ENCODE measurements at regions not wholly inside any gene's neighbourhood (a gene's known extent, or its start where the extent isn't known, plus 50 kb on each side); places are given as distances from the start of the nearest gene placed in this dataset.

DNA sequence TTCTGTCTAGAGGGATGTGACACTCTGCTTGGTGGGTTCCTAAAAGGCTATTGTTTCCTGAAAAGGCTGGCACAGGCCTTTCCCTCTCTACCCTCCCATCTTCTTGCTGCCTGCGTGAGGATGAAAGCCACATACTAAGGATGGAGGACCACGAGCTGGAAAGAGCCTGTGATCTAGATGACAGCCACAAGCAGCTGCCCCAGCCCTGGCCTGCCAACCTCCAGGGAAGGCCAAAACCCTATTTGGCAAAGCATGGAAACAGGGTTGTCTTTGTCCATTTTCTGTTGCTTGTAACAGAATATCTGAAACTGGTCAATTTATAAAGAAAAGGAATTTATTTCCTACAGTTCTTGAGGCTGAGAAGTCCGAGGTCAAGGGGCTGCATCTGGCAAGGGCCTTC lies 144.5 kb downstream of the FBLN2 start:
- TF ChIP-seq, protein P1, sequence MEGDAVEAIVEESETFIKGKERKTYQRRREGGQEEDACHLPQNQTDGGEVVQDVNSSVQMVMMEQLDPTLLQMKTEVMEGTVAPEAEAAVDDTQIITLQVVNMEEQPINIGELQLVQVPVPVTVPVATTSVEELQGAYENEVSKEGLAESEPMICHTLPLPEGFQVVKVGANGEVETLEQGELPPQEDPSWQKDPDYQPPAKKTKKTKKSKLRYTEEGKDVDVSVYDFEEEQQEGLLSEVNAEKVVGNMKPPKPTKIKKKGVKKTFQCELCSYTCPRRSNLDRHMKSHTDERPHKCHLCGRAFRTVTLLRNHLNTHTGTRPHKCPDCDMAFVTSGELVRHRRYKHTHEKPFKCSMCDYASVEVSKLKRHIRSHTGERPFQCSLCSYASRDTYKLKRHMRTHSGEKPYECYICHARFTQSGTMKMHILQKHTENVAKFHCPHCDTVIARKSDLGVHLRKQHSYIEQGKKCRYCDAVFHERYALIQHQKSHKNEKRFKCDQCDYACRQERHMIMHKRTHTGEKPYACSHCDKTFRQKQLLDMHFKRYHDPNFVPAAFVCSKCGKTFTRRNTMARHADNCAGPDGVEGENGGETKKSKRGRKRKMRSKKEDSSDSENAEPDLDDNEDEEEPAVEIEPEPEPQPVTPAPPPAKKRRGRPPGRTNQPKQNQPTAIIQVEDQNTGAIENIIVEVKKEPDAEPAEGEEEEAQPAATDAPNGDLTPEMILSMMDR (IDR thresholded peaks at IDR 0.05): no peak
- TF ChIP-seq POLR2A (IDR thresholded peaks at IDR 0.05): no peak
